Endothelial cell (in vitro differentiated cells): ENCODE measurements at regions not wholly inside any gene's neighbourhood (a gene's known extent, or its start where the extent isn't known, plus 50 kb on each side); places are given as distances from the start of the nearest gene placed in this dataset.

ENCODE experiments used
- DNase-seq: peaks from one replicate; pipeline ENCODE4 v3.0.0; 2021; ENCODE audit warnings: low spot score
- H3K27ac Mint-ChIP-seq: one replicate; pipeline ENCODE4 v1.8.0; 2021; ENCODE audit warnings: mixed read lengths, inconsistent platforms; ENCODE audit not compliant: unreplicated experiment
- H3K27me3 Mint-ChIP-seq: one replicate; pipeline ENCODE4 v1.8.0; 2021; ENCODE audit warnings: mild to moderate bottlenecking, moderate library complexity, mixed read lengths, inconsistent platforms; ENCODE audit not compliant: unreplicated experiment
- H3K36me3 Mint-ChIP-seq: one replicate; pipeline ENCODE4 v1.8.0; 2021; ENCODE audit warnings: mild to moderate bottlenecking, low read depth, mixed read lengths, inconsistent platforms; ENCODE audit not compliant: unreplicated experiment
- H3K4me1 Mint-ChIP-seq: one replicate; pipeline ENCODE4 v1.8.0; 2021; ENCODE audit warnings: mild to moderate bottlenecking, mixed read lengths, inconsistent platforms; ENCODE audit not compliant: unreplicated experiment
- H3K4me3 Mint-ChIP-seq: one replicate; pipeline ENCODE4 v1.8.0; 2021; ENCODE audit warnings: mild to moderate bottlenecking, mixed read lengths, inconsistent platforms; ENCODE audit not compliant: unreplicated experiment
- H3K9me3 Mint-ChIP-seq: one replicate; pipeline ENCODE4 v1.8.0; 2021; ENCODE audit warnings: mixed read lengths, inconsistent platforms; ENCODE audit not compliant: unreplicated experiment
- CTCF ChIP-seq: fragments of 200-600 bp; sonication (generic); IDR thresholded peaks from one replicate; pipeline ENCODE4 v1.5.0; 2021; ENCODE audit warnings: antibody characterized with exemption; ENCODE audit not compliant: unreplicated experiment

- H3K4me1 Mint-ChIP-seq = no peaks in the 10 kb centered on the region
- H3K27me3 Mint-ChIP-seq = no peaks in the 10 kb centered on the region
- DNase-seq = no peak
- H3K9me3 Mint-ChIP-seq = no peaks in the 10 kb centered on the region
- H3K27ac Mint-ChIP-seq = no peak overlapping the region
- H3K36me3 Mint-ChIP-seq = no peaks in the 10 kb centered on the region
- H3K4me3 Mint-ChIP-seq = no peak overlapping the region
- no peak for TF ChIP-seq CTCF
Observed at GRCh38 chrX:13479452-13479813, 90.0 kb upstream of the EGFL6 start.

DNA sequence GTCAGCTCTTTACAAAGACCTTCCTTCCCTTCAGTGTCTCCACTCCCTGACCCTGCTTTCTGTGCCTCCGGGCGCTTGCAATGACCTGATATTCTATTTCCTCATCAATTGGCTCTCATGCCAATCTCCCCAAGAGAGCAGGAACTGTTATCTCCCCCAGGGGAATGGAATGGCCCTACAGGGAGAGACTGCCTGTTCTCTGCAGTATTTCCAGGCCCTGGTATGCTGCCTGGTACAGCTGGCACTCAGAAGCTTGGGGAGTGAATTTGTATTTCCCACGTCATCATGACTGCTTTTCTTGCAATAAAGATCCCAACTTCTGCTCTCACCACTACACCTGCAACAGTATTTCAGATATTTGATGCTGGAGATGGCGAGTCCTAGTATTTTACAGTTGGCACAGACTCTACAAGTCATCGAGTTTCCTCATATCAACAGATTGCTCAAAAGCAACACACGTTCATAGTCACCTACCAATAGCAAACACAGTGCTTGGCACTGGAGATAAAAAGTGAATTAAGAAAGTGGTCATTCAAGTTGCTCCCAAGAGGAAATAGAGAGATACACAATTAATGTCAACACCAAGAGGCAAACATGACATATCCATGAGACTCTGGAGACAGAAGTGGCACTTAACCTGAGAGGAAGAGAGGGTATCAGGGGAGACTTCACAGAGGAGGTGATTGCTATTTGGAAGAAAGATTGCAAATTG lies 90.5 kb upstream of the EGFL6 start:
- DNase-seq = no peak
- H3K4me3 Mint-ChIP-seq = no peak overlapping the region
- no peaks in the 10 kb centered on the region for H3K4me1 Mint-ChIP-seq
- H3K27me3 Mint-ChIP-seq = no peaks in the 10 kb centered on the region
- no peak overlapping the region for H3K27ac Mint-ChIP-seq
- no peak for TF ChIP-seq CTCF
- H3K9me3 Mint-ChIP-seq = no peaks in the 10 kb centered on the region
- H3K36me3 Mint-ChIP-seq = no peaks in the 10 kb centered on the region

DNA sequence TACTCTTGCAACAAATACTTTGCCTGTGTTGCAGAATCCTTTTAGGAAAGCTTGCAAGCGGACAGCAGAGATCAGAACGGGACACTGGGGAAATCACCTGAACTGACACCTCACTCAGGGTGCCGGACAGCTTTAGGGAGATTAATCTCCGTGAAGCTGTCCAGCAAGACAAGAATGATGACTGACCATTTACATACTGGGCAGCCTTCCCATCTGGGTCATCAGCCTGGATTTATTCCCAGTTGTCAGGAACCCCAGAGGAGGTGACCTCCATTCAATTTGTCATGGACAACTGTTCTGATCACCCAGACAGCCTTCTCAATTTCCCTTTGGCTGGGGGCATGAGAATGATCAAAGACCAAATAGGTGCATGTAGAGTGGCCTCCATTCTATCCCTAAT lies 93.0 kb upstream of the EGFL6 start:
- H3K4me3 Mint-ChIP-seq = no peak overlapping the region
- peaks cover 6% of the 10 kb centered on the region for H3K4me1 Mint-ChIP-seq
- no peaks in the 10 kb centered on the region for H3K9me3 Mint-ChIP-seq
- no peaks in the 10 kb centered on the region for H3K36me3 Mint-ChIP-seq
- H3K27me3 Mint-ChIP-seq = peaks cover under 1% of the 10 kb centered on the region
- no peak for DNase-seq
- TF ChIP-seq CTCF = no peak
- H3K27ac Mint-ChIP-seq = no peak overlapping the region

DNA sequence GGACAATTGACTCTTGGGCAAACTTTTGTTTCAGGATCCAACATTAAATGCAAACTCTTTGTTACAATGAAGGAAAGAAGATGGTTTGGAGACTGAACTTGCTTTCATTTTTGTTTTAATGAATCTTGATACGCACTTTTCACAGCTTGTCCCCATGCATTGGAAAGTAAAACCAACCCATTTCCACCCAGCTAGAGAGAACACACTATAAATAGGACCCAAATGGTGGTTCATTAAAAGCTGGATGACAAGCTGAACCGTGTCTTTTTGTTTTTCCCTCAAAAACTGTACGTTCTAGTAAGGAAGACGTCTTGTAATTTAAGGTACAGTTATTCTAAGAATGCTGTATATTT lies 95.3 kb upstream of the EGFL6 start:
- Mint-ChIP-seq H3K36me3 (no peaks in the 10 kb centered on the region), H3K27ac (no peak overlapping the region), H3K27me3 (peaks cover 2% of the 10 kb centered on the region), H3K4me3 (no peak overlapping the region), H3K9me3 (no peaks in the 10 kb centered on the region), H3K4me1 (peaks cover 6% of the 10 kb centered on the region)
- TF ChIP-seq CTCF = no peak
- no peak for DNase-seq

GRCh38 chrX:13473442-13474163 lies 95.8 kb upstream of the EGFL6 start:
- Mint-ChIP-seq H3K4me3 (no peak overlapping the region), H3K36me3 (no peaks in the 10 kb centered on the region), H3K27me3 (peaks cover 2% of the 10 kb centered on the region), H3K9me3 (no peaks in the 10 kb centered on the region), H3K27ac (no peak overlapping the region), H3K4me1 (peaks cover 6% of the 10 kb centered on the region)
- no peak for DNase-seq
- TF ChIP-seq CTCF = no peak
